HCT116 (cell line): ENCODE measurements at regions not wholly inside any gene's neighbourhood (a gene's known extent, or its start where the extent isn't known, plus 50 kb on each side); places are given as distances from the start of the nearest gene placed in this dataset.

ENCODE experiments used
- ATAC-seq: fragments of 200-7000 bp; cut with Tn5 transposase; 2 replicates; pipeline ENCODE4 v1.9.1; 2020; ENCODE audit warnings: mild to moderate bottlenecking, moderate library complexity
- BruUV-seq: library from RNA; stranded (reverse); fragments of 400-500 nt; replicated peaks from 2 replicates; lab custom pipeline; 2021; lab: Mats Ljungman, UMichigan
- CTCF ChIA-PET: fragments of 300-600 bp; sonication (Branson Sonifier 250); formaldehyde crosslinking; loops from one replicate; lab custom pipeline; 2021; ENCODE audit warnings: antibody characterized with exemption; lab: Charles Lee
- POLR2A ChIA-PET: fragments of 300-600, 350-600 bp; sonication (Branson Sonifier 250); formaldehyde crosslinking; loops from one replicate; lab custom pipeline; 2021; ENCODE audit warnings: antibody characterized with exemption; lab: Charles Lee
- RAD21 ChIA-PET, 2 experiments: fragments of 300-600 bp; sonication (Branson Sonifier 250); formaldehyde crosslinking; loops; one replicate each; lab custom pipeline; 2023; ENCODE audit warnings: low total read pairs in 2 of 2; ENCODE audit not compliant: uncharacterized antibody in 2 of 2, unreplicated experiment in 2 of 2, low non-redundant PET in 1 of 2; lab: Charles Lee
- DNase-seq: peaks from one replicate; pipeline ENCODE4 v3.0.0-alpha.2; 2010; ENCODE audit warnings: low read depth, low spot score
- H2AFZ ChIP-seq: fragments of 200-600 bp; shearing (Covaris generic), sonication (generic); 2 replicates; pipeline ENCODE4 v1.6.1; 2017; ENCODE audit warnings: low read depth, mixed run types, mixed read lengths, antibody characterized with exemption, low read length; ENCODE audit not compliant: poor library complexity, severe bottlenecking
- H3K27ac ChIP-seq: 2 replicates; pipeline ENCODE4 v1.5.1; 2012; ENCODE audit warnings: low read depth, low read length
- H3K27me3 ChIP-seq: fragments of 200-600 bp; sonication (generic); 2 replicates; pipeline ENCODE4 v1.6.1; 2016; ENCODE audit warnings: mixed run types, low read length, mixed read lengths; ENCODE audit not compliant: insufficient read depth
- H3K36me3 ChIP-seq, 2 experiments: fragments of 200-500 bp in 1 of 2; fragments of 200-600 bp in 1 of 2; sonication (Bioruptor generic) in 1 of 2; sonication (generic) in 1 of 2; 2 replicates each; pipeline versions ENCODE4 v1.5.1 to v1.6.1; 2014 to 2016; ENCODE audit warnings: low read length in 2 of 2, inconsistent platforms in 1 of 2, mixed read lengths in 1 of 2, mixed run types in 1 of 2; ENCODE audit not compliant: insufficient read depth in 2 of 2, control insufficient read depth in 1 of 2
- H3K4me1 ChIP-seq, 2 experiments: fragments of 200-600 bp in 1 of 2; sonication (generic) in 1 of 2; 2 replicates each; pipeline versions ENCODE4 v1.5.1 to v1.6.1; 2012 to 2017; ENCODE audit warnings: low read length in 2 of 2, inconsistent platforms in 1 of 2, mild to moderate bottlenecking in 1 of 2, mixed read lengths in 1 of 2, mixed run types in 1 of 2, moderate library complexity in 1 of 2; ENCODE audit not compliant: insufficient read depth in 2 of 2, control insufficient read depth in 1 of 2
- H3K4me2 ChIP-seq: fragments of 200-600 bp; sonication (generic); 2 replicates; pipeline ENCODE4 v1.6.1; 2017; ENCODE audit warnings: mixed run types, low read length, mixed read lengths
- H3K4me3 ChIP-seq, 2 experiments: fragments of 200-600 bp in 1 of 2; sonication (generic) in 1 of 2; replicated peaks in 1 of 2; 2 replicates each; pipeline ENCODE4 v1.5.1; 2011 to 2016; ENCODE audit warnings: low read length in 2 of 2, control low read depth in 1 of 2, low read depth in 1 of 2, mild to moderate bottlenecking in 1 of 2, mixed read lengths in 1 of 2, mixed run types in 1 of 2
- H3K79me2 ChIP-seq: fragments of 200-600 bp; sonication (generic); 2 replicates; pipeline ENCODE4 v1.6.1; 2017; ENCODE audit warnings: mild to moderate bottlenecking, mixed run types, low read length, moderate library complexity, mixed read lengths; ENCODE audit not compliant: insufficient read depth
- H3K9ac ChIP-seq: fragments of 200-600 bp; sonication (generic); 2 replicates; pipeline ENCODE4 v1.6.1; 2016; ENCODE audit warnings: low read length, mixed read lengths
- H3K9me2 ChIP-seq: fragments of 200-600 bp; sonication (generic), shearing (Covaris generic); 2 replicates; pipeline ENCODE4 v1.6.1; 2017; ENCODE audit warnings: mixed run types, mild to moderate bottlenecking, moderate library complexity; ENCODE audit not compliant: insufficient read depth
- H3K9me3 ChIP-seq, 2 experiments: fragments of 200-500 bp in 1 of 2; fragments of 200-600 bp in 1 of 2; sonication (Bioruptor generic) in 1 of 2; sonication (generic) in 1 of 2; 2 replicates each; pipeline ENCODE4 v1.6.1; 2014 to 2017; ENCODE audit warnings: low read length in 2 of 2, mixed read lengths in 2 of 2, inconsistent platforms in 1 of 2, low read depth in 1 of 2, mild to moderate bottlenecking in 1 of 2, mixed run types in 1 of 2, moderate library complexity in 1 of 2; ENCODE audit not compliant: control insufficient read depth in 1 of 2, insufficient read depth in 1 of 2
- H4K20me1 ChIP-seq: fragments of 200-600 bp; sonication (generic), shearing (Covaris generic); 2 replicates; pipeline ENCODE4 v1.6.1; 2017; ENCODE audit warnings: mixed run types, mild to moderate bottlenecking, moderate library complexity; ENCODE audit not compliant: insufficient read depth
- ATF3 ChIP-seq: IDR thresholded peaks from 2 replicates; pipeline ENCODE4 v1.6.1; 2012
- CEBPB ChIP-seq: IDR thresholded peaks from 2 replicates; pipeline ENCODE4 v1.6.1; 2012; ENCODE audit warnings: low read depth
- ELF1 ChIP-seq: IDR thresholded peaks from 2 replicates; pipeline ENCODE4 v1.6.1; 2012; ENCODE audit warnings: low read depth, borderline replicate concordance
- EZH2 ChIP-seq: fragments of 200-600 bp; sonication (generic); IDR thresholded peaks from 2 replicates; pipeline ENCODE4 v1.6.1; 2017; ENCODE audit warnings: antibody characterized with exemption, mixed run types
- EZH2phosphoT487 ChIP-seq: fragments of 200-600 bp; IDR thresholded peaks from 2 replicates; pipeline ENCODE4 v1.6.1; 2018; ENCODE audit warnings: antibody characterized with exemption, borderline replicate concordance
- FOSL1 ChIP-seq: IDR thresholded peaks from 2 replicates; pipeline ENCODE4 v1.6.1; 2012; ENCODE audit warnings: low read depth
- JUND ChIP-seq: IDR thresholded peaks from 2 replicates; pipeline ENCODE4 v1.6.1; 2012
- POLR2A ChIP-seq: IDR thresholded peaks from 2 replicates; pipeline ENCODE4 v1.7.0; 2011; ENCODE audit warnings: borderline replicate concordance; ENCODE audit not compliant: insufficient read depth, insufficient read length; ENCODE audit errors: extremely low read depth
- POLR2AphosphoS5 ChIP-seq: IDR thresholded peaks from 2 replicates; pipeline ENCODE4 v1.6.1; 2011; ENCODE audit warnings: mild to moderate bottlenecking, low read depth, low read length, moderate library complexity
- RAD21 ChIP-seq: IDR thresholded peaks from 2 replicates; pipeline ENCODE4 v1.6.1; 2012; ENCODE audit warnings: low read depth, mild to moderate bottlenecking
- REST ChIP-seq: IDR thresholded peaks from 2 replicates; pipeline ENCODE4 v1.6.1; 2012; ENCODE audit warnings: low read depth
- SIN3A ChIP-seq: IDR thresholded peaks from 2 replicates; pipeline ENCODE4 v1.6.1; 2012; ENCODE audit warnings: low read depth
- ZBTB33 ChIP-seq: IDR thresholded peaks from 2 replicates; pipeline ENCODE4 v1.6.1; 2011; ENCODE audit warnings: mild to moderate bottlenecking, low read length, moderate library complexity; ENCODE audit not compliant: insufficient replicate concordance; ENCODE audit errors: extremely low read depth
- ZFX ChIP-seq: fragments of 450-650 bp; IDR thresholded peaks from 2 replicates; pipeline ENCODE4 v1.6.1; 2017
- ZNF274 ChIP-seq: fragments of 200-500 bp; sonication (Bioruptor generic); IDR thresholded peaks from 2 replicates; pipeline ENCODE4 v1.6.1; 2014; ENCODE audit warnings: mild to moderate bottlenecking, low read depth, low read length, inconsistent platforms
- intact Hi-C: fragments of 100-400 bp; cut with micrococcal nuclease; formaldehyde crosslinking; loops from 2 replicates; pipeline ENCODE4 v1.10.0; 2022
- TF ChIP-seq, protein P1 (sequence below): IDR thresholded peaks from 2 replicates; pipeline ENCODE4 v1.6.1; 2012

- H3K4me1 ChIP-seq, result no peaks in the 10 kb centered on the region
- no peak for ATAC-seq
- ChIA-PET CTCF (no interaction called here), POLR2A (no interaction called here), RAD21 (no interaction called here)
- no peaks in the 10 kb centered on the region for H3K9me3 ChIP-seq
- H3K4me3 ChIP-seq, result no peak overlapping the region
- no peaks in the 10 kb centered on the region for H3K9me2 ChIP-seq
- H2AFZ ChIP-seq, result no peak overlapping the region
- no peaks in the 10 kb centered on the region for H3K36me3 ChIP-seq
- H4K20me1 ChIP-seq, result no peaks in the 10 kb centered on the region; the same call in 1 of the 2 replicates
- H3K4me2 ChIP-seq, result no peak overlapping the region
- no peak overlapping the region for H3K9ac ChIP-seq
- peaks cover 20% of the 10 kb centered on the region for H3K27me3 ChIP-seq
- no TSS peak for BruUV-seq
- no peaks in the 10 kb centered on the region for H3K79me2 ChIP-seq
- H3K27ac ChIP-seq, result no peak overlapping the region
- DNase-seq, result no peak
- intact Hi-C loops, result no loop called here
- no peak for TF ChIP-seq ZNF274
- TF ChIP-seq SIN3A, result no peak
- TF ChIP-seq ATF3, result no peak
- TF ChIP-seq RAD21, result no peak
- TF ChIP-seq, protein P1, sequence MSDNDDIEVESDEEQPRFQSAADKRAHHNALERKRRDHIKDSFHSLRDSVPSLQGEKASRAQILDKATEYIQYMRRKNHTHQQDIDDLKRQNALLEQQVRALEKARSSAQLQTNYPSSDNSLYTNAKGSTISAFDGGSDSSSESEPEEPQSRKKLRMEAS, result no peak
- TF ChIP-seq POLR2AphosphoS5, result no peak
- TF ChIP-seq ZFX, result no peak
Measured at GRCh38 chr6:125656287-125656870, 93.1 kb upstream of the HEY2 start.

DNA sequence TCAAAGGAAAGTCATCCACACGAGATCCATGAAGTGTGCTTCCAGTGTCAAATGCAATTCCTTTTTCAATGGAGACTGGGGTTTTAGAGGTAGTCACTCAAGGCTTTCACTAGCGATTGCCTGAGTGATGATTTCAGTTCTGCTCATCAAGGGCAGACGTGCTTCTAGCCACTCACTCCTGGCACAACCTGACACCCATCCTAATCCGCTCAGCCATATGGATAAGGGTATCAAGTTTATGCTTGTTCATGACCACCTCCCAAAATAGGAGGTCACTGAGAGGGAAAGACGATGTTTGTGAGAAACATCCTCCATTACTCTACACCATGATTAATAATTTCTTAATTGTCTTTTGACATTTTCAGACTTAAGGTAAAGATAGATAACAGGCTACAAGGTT, 91.3 kb upstream of the HEY2 start:
- Histone ChIP-seq H3K4me3 (no peak overlapping the region), H3K4me2 (no peak overlapping the region), H3K36me3 (no peaks in the 10 kb centered on the region), H3K27me3 (peaks cover 36% of the 10 kb centered on the region), H3K27ac (no peak overlapping the region), H2AFZ (no peak overlapping the region), H3K9ac (no peak overlapping the region), H3K79me2 (no peaks in the 10 kb centered on the region), H3K9me3 (no peaks in the 10 kb centered on the region), H4K20me1 (no peaks in the 10 kb centered on the region; the same call in 1 of the 2 replicates), H3K9me2 (no peaks in the 10 kb centered on the region), H3K4me1 (no peaks in the 10 kb centered on the region)
- RAD21 ChIA-PET, result no interaction called here
- ATAC-seq (no peak), DNase-seq (no peak)
- CTCF ChIA-PET, result no interaction called here
- intact Hi-C loops, result no loop called here
- POLR2A ChIA-PET, result no interaction called here
- no TSS peak for BruUV-seq
- TF ChIP-seq ELF1, result no peak
- no peak for TF ChIP-seq FOSL1
- no peak for TF ChIP-seq JUND
- TF ChIP-seq ZBTB33, result no peak
- no peak for TF ChIP-seq POLR2A
- no peak for TF ChIP-seq REST
- no peak for TF ChIP-seq ZFX
- no peak for TF ChIP-seq EZH2phosphoT487
- TF ChIP-seq, protein P1, result no peak
- TF ChIP-seq EZH2, result no peak
- no peak for TF ChIP-seq CEBPB
